B cell (primary cell): ENCODE measurements at regions not wholly inside any gene's neighbourhood (a gene's known extent, or its start where the extent isn't known, plus 50 kb on each side); places are given as distances from the start of the nearest gene placed in this dataset.

Experiments used
- ATAC-seq: fragments of 200-7000 bp; cut with Tn5 transposase; one replicate; pipeline ENCODE4 v1.10.0; 2021; ENCODE audit warnings: low read depth, mild to moderate bottlenecking, moderate number of reproducible peaks, moderate library complexity
- CTCF ChIA-PET: fragments of 350-600 bp; sonication (Branson Sonifier 250); formaldehyde crosslinking; loops from one replicate; lab custom pipeline; 2021; ENCODE audit warnings: antibody characterized with exemption, inconsistent platforms; lab: Charles Lee
- POLR2A ChIA-PET: fragments of 350-600 bp; sonication (Branson Sonifier 250); formaldehyde crosslinking; loops from one replicate; lab custom pipeline; 2021; ENCODE audit warnings: antibody characterized with exemption; lab: Charles Lee
- DNase-seq: peaks from one replicate; pipeline ENCODE4 v3.0.0; 2013
- H2AFZ ChIP-seq: 2 replicates; pipeline ENCODE4 v1.6.1; 2012; ENCODE audit warnings: mild to moderate bottlenecking, low read depth, low read length; ENCODE audit not compliant: insufficient read depth, poor library complexity, severe bottlenecking
- H3K27ac ChIP-seq, 2 donors: 1 replicate in 1 of 2; 2 replicates in 1 of 2; pipeline ENCODE4 v1.5.1; 2012 to 2013; ENCODE audit warnings: low read length in 2 of 2, mild to moderate bottlenecking in 2 of 2, moderate library complexity in 1 of 2
- H3K27me3 ChIP-seq, 4 experiments: fragments of 200-600 bp in 1 of 4; sonication (generic) in 1 of 4; replicated peaks in 1 of 4; 1 replicate in 2 of 4; 2 replicates in 2 of 4; pipeline versions ENCODE4 v1.6.1 to v1.7.0; 2013 to 2016; ENCODE audit warnings: low read length in 3 of 4, mild to moderate bottlenecking in 2 of 4, mixed read lengths in 1 of 4, moderate library complexity in 1 of 4; ENCODE audit not compliant: insufficient read depth in 4 of 4, control insufficient read depth in 3 of 4; ENCODE audit errors: control extremely low read depth in 1 of 4
- H3K36me3 ChIP-seq, 2 experiments: replicated peaks in 1 of 2; 1 replicate in 1 of 2; 2 replicates in 1 of 2; pipeline versions ENCODE4 v1.6.1 to v1.7.1; 2013; ENCODE audit warnings: low read length in 1 of 2; ENCODE audit not compliant: insufficient read depth in 2 of 2, control insufficient read depth in 1 of 2; ENCODE audit errors: control extremely low read depth in 1 of 2, extremely low read depth in 1 of 2
- H3K4me1 ChIP-seq, 2 donors: fragments of 200-600 bp in 1 of 2; sonication (generic) in 1 of 2; 1 replicate in 1 of 2; 2 replicates in 1 of 2; pipeline versions ENCODE4 v1.5.1 to v1.6.1; 2013 to 2017; ENCODE audit warnings: low read length in 2 of 2; ENCODE audit not compliant: control insufficient read depth in 2 of 2, insufficient read depth in 2 of 2
- H3K4me2 ChIP-seq: replicated peaks from 2 replicates; pipeline ENCODE3; 2012; ENCODE audit warnings: mild to moderate bottlenecking, low read depth, low read length; ENCODE audit not compliant: poor library complexity, severe bottlenecking
- H3K4me3 ChIP-seq, 5 experiments: fragments of 200-600 bp in 1 of 5; sonication (generic) in 1 of 5; 1 replicate in 3 of 5; 2 replicates in 2 of 5; pipeline versions ENCODE4 v1.5.1 to v1.7.0; 2011 to 2016; ENCODE audit warnings: low read length in 4 of 5, mild to moderate bottlenecking in 4 of 5, low read depth in 2 of 5, control low read depth in 1 of 5, moderate library complexity in 1 of 5; ENCODE audit not compliant: insufficient read depth in 1 of 5; ENCODE audit errors: control extremely low read depth in 1 of 5, extremely low read depth in 1 of 5
- H3K79me2 ChIP-seq: fragments of 200-600 bp; sonication (generic); one replicate; pipeline ENCODE4 v1.6.0; 2016; ENCODE audit warnings: low read length; ENCODE audit not compliant: control insufficient read depth, insufficient read depth
- H3K9ac ChIP-seq: fragments of 200-600 bp; sonication (generic); 2 replicates; pipeline ENCODE4 v1.6.1; 2017; ENCODE audit warnings: mild to moderate bottlenecking, low read length, moderate library complexity
- H3K9me3 ChIP-seq, 3 donors: one replicate each; pipeline versions ENCODE4 v1.6.1 to v1.7.1; 2013; ENCODE audit warnings: low read length in 2 of 3; ENCODE audit not compliant: control insufficient read depth in 2 of 3, insufficient read depth in 1 of 3; ENCODE audit errors: control extremely low read depth in 1 of 3
- H4K20me1 ChIP-seq: 2 replicates; pipeline ENCODE4 v1.6.0; 2012; ENCODE audit warnings: mild to moderate bottlenecking, low read length; ENCODE audit not compliant: insufficient read depth, control insufficient read depth, poor library complexity, severe bottlenecking
- H3K27ac Mint-ChIP-seq: one replicate; pipeline ENCODE4 v1.8.0; 2021; ENCODE audit warnings: mixed read lengths
- H3K27me3 Mint-ChIP-seq: one replicate; pipeline ENCODE4 v1.8.0; 2021; ENCODE audit warnings: mixed read lengths
- H3K4me1 Mint-ChIP-seq: one replicate; pipeline ENCODE4 v1.8.0; 2021; ENCODE audit warnings: mixed read lengths
- H3K4me3 Mint-ChIP-seq: one replicate; pipeline ENCODE4 v1.8.0; 2021; ENCODE audit warnings: mixed read lengths
- H3K9me3 Mint-ChIP-seq: one replicate; pipeline ENCODE4 v1.8.0; 2022; ENCODE audit warnings: mixed read lengths; ENCODE audit not compliant: insufficient read depth
- CTCF ChIP-seq: fragments of 200-600 bp; IDR thresholded peaks from one replicate; pipeline ENCODE4 v1.8.0; 2022; ENCODE audit warnings: antibody characterized with exemption, mild to moderate bottlenecking
- EZH2 ChIP-seq: IDR thresholded peaks from 2 replicates; pipeline ENCODE4 v1.6.1; 2012; ENCODE audit warnings: borderline replicate concordance, low read depth, mild to moderate bottlenecking, moderate library complexity, low read length; ENCODE audit not compliant: insufficient read depth, poor library complexity, severe bottlenecking
- WGBS: methylation state at CpG from one replicate; pipeline ENCODE4 v1.1.5; 2013; ENCODE audit warnings: missing lambda C conversion rate; ENCODE audit not compliant: insufficient coverage; 5-methylcytosine and 5-hydroxymethylcytosine counted together
- intact Hi-C: fragments of 100-400 bp; cut with micrococcal nuclease; formaldehyde crosslinking; loops from one replicate; pipeline ENCODE4 v1.10.0; 2022

GRCh38 chr9:104987743-104988142 is 59.8 kb upstream of the ABCA1 start:
- Histone ChIP-seq H3K4me2 (no peak overlapping the region), H3K4me1 (peaks cover 17 to 22% of the 10 kb centered on the region in 2 donors), H3K79me2 (no peaks in the 10 kb centered on the region), H4K20me1 (no peaks in the 10 kb centered on the region), H3K9me3 (peaks cover 0 to 2% (median 0%) of the 10 kb centered on the region in 3 donors), H2AFZ (no peak overlapping the region), H3K4me3 (no peak overlapping the region), H3K36me3 (no peaks in the 10 kb centered on the region), H3K27me3 (peaks cover 0 to 6% (median 2%) of the 10 kb centered on the region in 4 experiments), H3K27ac (no peak overlapping the region), H3K9ac (no peak overlapping the region)
- no peak overlapping the region for H3K27ac Mint-ChIP-seq
- no peak overlapping the region for H3K4me3 Mint-ChIP-seq
- H3K9me3 Mint-ChIP-seq = no peaks in the 10 kb centered on the region
- peaks cover 26% of the 10 kb centered on the region for H3K4me1 Mint-ChIP-seq
- CTCF ChIA-PET = no interaction called here
- ATAC-seq (no peak), DNase-seq (no peak)
- intact Hi-C loops = no loop called here
- peaks cover 9% of the 10 kb centered on the region for H3K27me3 Mint-ChIP-seq
- TF ChIP-seq EZH2 = no peak
- TF ChIP-seq CTCF = no peak
- POLR2A ChIA-PET = no interaction called here
- no CpG with 5 or more reads among the region's 1 CpG for WGBS

GRCh38 chr9:104988539-104988938 is 60.6 kb upstream of the ABCA1 start:
- Histone ChIP-seq H3K27ac (no peak overlapping the region), H3K79me2 (no peaks in the 10 kb centered on the region), H3K9ac (no peak overlapping the region), H3K36me3 (no peaks in the 10 kb centered on the region), H3K9me3 (no peaks in the 10 kb centered on the region), H3K4me3 (no peak overlapping the region), H4K20me1 (no peaks in the 10 kb centered on the region), H3K27me3 (peaks cover 0 to 6% (median 3%) of the 10 kb centered on the region in 4 experiments), H3K4me1 (peaks cover 17 to 30% of the 10 kb centered on the region in 2 donors), H2AFZ (no peak overlapping the region), H3K4me2 (no peak overlapping the region)
- no peak overlapping the region for H3K4me3 Mint-ChIP-seq
- H3K9me3 Mint-ChIP-seq = no peaks in the 10 kb centered on the region
- POLR2A ChIA-PET = no interaction called here
- TF ChIP-seq EZH2 (no peak), CTCF (no peak)
- intact Hi-C loops = no loop called here
- peaks cover 33% of the 10 kb centered on the region for H3K4me1 Mint-ChIP-seq
- WGBS = no CpG with 5 or more reads among the region's 2 CpGs
- no peak for ATAC-seq
- no peak for DNase-seq
- CTCF ChIA-PET = interaction anchor here (1.5 kb wide), 1 partner anchor 125 kb away, joined by 3 read pairs; no protein-coding TSS in a partner anchor
- no peak overlapping the region for H3K27ac Mint-ChIP-seq
- H3K27me3 Mint-ChIP-seq = peaks cover 9% of the 10 kb centered on the region
